GM19240 (cell line): ENCODE measurements at regions not wholly inside any gene's neighbourhood (a gene's known extent, or its start where the extent isn't known, plus 50 kb on each side); places are given as distances from the start of the nearest gene placed in this dataset.

ENCODE experiments used
- DNase-seq: peaks from one replicate; pipeline ENCODE4 v3.0.0; 2011; ENCODE audit warnings: low spot score; ENCODE audit not compliant: insufficient read length

- no peak for DNase-seq
Observed at GRCh38 chr10:130230036-130230435, 93.8 kb downstream of the GLRX3 start.

- DNase-seq, result no peak
Observed at GRCh38 chr10:130230611-130231010, 94.4 kb downstream of the GLRX3 start.

DNA sequence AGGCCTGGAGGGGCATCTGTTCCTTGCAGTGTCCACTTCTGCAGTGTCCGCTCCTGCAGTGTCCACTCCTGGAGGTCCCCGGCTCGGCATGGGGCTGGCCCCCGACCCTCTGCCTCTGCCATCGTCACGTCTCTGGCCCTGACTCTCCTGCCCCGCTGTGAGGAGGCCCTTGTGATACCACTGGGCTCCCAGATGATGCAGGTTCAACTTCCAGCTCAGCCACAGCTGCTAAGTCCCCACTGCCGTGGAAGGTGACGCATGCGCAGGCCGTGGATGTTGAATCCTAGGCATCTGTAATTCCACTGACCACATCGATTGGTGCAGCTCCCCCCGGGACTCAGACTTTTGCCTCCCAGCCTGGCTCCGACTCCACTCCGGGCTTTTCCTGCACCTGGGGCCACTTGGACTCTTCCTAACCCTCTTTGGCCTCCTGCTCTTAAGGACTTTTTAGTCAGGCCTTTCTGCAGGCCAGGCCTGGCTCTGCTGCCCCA, 95.1 kb downstream of the GLRX3 start:
- DNase-seq, result no peak

- no peak for DNase-seq
Observed at GRCh38 chr10:130232166-130233034, 96.2 kb downstream of the GLRX3 start.

GRCh38 chr10:130233035-130233360, 96.8 kb downstream of the GLRX3 start:
- no peak for DNase-seq

DNA sequence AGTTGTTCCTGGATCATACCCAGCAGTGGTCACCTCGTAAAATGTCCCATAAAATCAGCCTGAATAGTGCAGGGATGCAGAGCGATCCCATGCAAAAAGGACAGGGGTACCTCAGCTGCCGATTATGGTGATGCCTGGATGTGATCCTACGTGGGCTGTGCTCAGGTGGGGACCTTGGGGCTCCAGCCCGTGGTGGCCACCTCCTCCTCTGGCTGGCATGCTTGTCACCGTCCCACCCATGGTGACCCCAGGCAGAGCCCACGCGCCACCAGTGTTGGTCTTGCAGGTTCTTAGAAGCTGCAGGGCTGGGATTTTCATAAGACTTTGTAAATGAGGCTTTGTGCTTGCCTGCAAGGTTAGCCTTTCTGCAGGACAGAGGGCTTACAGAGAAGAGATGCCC, 97.2 kb downstream of the GLRX3 start:
- DNase-seq, result no peak

DNA sequence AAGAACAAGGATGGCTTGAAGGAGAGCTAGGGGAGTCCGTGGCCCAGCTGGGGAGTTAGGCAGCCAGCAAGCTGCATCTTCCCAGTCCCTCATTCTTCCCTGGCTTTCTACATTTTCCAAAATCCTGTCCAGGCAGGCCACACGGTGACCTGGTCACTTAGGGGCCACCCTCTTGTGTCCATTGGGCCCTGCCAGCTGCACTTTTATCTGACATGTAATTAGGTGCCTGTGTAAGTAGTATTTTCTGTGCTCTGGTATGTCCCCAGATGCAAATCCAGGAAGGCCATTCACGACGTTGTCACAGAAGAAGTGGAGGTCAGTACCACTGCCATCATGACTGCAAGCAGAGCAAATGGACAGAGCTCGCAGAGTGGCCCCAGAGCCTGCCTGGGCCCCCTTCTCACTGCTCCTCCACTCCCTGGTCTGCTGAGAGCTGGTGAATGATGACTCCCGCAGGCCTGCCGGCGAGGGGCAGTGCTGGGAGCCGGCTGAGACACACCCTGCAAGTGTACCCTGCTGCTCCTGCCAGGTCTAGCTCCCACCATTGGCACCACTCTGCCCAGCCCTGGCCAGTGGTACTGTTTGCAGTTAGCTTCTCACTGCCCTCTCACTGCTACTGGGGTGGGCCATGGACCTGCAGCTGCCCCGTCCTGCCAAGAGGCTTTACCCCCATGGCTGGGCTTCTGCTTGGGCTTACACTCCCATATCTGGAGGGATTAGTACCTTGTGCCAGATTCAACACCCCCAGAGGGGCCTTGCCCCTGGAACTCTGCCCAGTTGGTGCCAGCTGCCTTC, 98.2 kb downstream of the GLRX3 start:
- no peak for DNase-seq

DNA sequence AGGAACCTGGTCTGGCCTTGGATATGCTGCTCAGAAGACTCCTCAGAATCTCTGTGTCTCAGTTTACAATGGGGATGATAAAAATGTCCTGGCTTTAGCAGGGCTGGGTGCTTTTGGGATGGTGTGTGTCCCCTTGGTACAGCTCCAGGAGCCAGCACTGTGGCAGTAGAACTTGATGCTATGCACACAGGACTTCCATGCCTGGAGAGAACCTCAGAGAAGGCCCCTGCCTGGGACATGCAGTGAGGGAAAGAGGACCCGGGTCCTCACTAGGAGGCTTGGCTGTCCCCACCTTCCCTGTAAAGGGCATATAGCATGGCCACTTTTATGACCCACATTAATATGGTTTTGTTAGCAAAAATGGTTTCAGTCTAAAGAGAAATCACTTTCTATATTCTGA, 100.5 kb downstream of the GLRX3 start:
- no peak for DNase-seq

DNA sequence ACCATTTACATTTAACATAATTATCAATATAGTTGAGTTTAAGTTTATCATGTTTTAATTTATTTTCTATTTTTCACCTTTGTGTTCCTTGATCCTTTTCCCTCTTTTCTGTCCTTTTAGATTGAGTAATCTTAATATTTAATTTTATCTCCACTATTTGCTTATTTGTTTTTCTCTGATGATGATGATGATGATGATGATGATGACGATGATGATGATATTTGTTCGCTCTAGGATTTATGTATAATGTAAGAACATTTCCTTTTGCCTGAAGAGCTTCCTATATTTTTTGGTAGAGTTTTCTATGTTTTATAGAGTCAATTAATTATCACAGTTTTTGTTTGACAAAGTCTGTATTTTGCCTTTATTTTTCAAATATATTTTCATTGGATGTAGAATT, 104.2 kb downstream of the GLRX3 start:
- DNase-seq, result no peak

GRCh38 chr10:130242513-130242912, 106.3 kb downstream of the GLRX3 start:
- DNase-seq, result no peak

DNA sequence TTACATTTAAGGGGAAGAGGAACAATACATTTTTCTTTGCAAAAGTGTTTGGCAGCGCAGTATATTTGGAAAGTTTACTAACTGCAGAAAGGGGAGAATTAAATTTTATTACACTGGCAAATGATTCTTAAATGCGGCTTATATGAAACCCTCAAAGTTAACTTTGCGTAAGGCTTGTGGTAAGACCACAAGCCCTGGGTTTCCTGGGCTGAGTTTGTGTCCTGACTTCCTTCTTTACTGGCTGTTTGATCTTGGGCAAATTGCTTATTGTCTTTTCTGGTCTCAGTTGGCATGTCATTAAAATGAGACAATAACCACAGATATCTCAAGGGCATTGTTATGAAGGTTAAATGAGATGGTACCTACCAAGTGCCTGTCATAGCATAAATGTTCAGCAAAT, 106.8 kb downstream of the GLRX3 start:
- DNase-seq, result no peak

- DNase-seq, result no peak
Observed at GRCh38 chr10:130244031-130244927, 108.1 kb downstream of the GLRX3 start.

GRCh38 chr10:130244928-130245495, 108.8 kb downstream of the GLRX3 start:
- DNase-seq, result no peak

- DNase-seq, result no peak
Observed at GRCh38 chr10:130246113-130246512, 109.9 kb downstream of the GLRX3 start.

DNA sequence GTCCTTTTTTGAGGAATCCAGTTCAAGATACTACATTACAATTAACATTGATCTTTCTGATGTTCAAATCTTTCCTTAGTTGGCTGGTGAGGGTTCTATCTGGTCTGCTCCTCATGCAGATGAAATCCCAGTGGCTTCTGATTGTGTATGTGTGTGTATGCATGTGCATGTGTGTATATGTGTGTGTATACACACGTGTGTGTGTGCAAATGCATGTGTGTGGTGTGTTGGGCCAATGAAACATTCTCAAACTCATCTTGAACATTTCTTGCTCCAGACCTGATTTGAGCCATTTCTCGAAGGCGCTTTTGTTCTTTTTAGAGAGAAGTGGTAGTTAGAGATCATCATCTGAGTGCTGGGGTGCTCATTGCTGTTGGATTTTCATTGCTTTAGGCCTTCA, 113.9 kb downstream of the GLRX3 start:
- no peak for DNase-seq

- DNase-seq, result no peak
Observed at GRCh38 chr10:130251766-130252165, 115.6 kb downstream of the GLRX3 start.

GRCh38 chr10:130254243-130254642, 118.1 kb downstream of the GLRX3 start:
- no peak for DNase-seq

DNA sequence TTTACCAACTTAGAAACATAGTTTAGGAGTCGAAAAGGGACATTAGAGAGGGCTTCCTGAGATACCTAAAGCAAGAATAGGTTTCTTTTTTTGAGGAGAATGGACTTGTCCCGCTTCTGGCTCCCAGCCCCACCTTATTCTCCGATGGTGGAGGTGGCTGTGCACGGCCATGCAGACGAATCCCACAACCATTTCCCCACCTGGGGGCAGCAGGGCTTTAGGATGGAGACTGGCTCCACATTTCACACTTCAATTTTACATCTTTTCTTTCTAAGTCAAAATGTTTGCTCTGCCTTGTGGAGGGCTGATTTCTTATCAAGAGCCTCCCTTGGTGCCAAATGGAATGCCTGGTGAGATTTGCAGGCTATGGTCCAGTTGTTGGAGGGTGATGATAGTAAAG, 118.5 kb downstream of the GLRX3 start:
- peak; percentile 12 for DNase-seq

DNA sequence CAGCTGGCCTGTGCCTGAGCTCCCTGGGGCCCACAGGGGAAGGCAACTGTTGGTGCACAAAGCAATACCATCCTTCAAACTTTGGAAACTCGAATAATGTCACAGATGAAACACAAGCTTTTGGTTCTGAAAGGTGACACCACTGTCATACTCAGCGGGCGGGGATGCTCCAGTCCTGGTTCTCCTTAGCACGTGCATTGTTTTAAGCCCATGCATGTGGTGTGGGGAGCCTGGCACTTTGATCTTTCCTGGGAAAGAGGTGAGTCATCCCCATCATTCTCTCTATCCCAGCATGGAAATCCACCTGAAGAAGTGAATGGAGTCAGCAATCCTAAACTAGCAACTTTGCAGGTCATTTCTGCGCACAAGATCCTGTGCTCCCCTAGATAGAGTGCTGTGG, 119.6 kb downstream of the GLRX3 start:
- DNase-seq, result no peak

- DNase-seq, result no peak
Observed at GRCh38 chr10:130257897-130258296, 121.7 kb downstream of the GLRX3 start.

GRCh38 chr10:130259380-130259779, 123.2 kb downstream of the GLRX3 start:
- DNase-seq, result no peak
